ENCODE measurements at regions not wholly inside any gene's neighbourhood (a gene's known extent, or its start where the extent isn't known, plus 50 kb on each side); places are given as distances from the start of the nearest gene placed in this dataset.
"Not testable (repeated sequence)": the region's sequence is repeated elsewhere in the genome, so short reads cannot be mapped to it uniquely, and the experiment has no call there.

- DNase-seq (ENCODE audit: low read depth, low spot score) = no peak
- in situ Hi-C loops (cut with HindIII; ENCODE audit: low pct_unique_long_range_greater_than_20kb, low sequenced_read_pairs) = no loop called here
Observed at GRCh38 chr2:44077942-44078511, 82.2 kb upstream of the LRPPRC start.

GRCh38 chr2:44079686-44080085 is 83.9 kb upstream of the LRPPRC start:
- in situ Hi-C loops (cut with HindIII; ENCODE audit: low pct_unique_long_range_greater_than_20kb, low sequenced_read_pairs) = no loop called here
- no peak for DNase-seq (ENCODE audit: low read depth, low spot score)

- in situ Hi-C loops (cut with HindIII; ENCODE audit: low pct_unique_long_range_greater_than_20kb, low sequenced_read_pairs) = no loop called here
- DNase-seq (ENCODE audit: low read depth, low spot score) = no peak
Observed at GRCh38 chr2:44083054-44083453, 85.6 kb upstream of the PPM1B start.

- no peak for DNase-seq (ENCODE audit: low read depth, low spot score)
- in situ Hi-C loops (cut with HindIII; ENCODE audit: low pct_unique_long_range_greater_than_20kb, low sequenced_read_pairs) = no loop called here
Observed at GRCh38 chr2:44084850-44085249, 83.8 kb upstream of the PPM1B start.

- in situ Hi-C loops (cut with HindIII; ENCODE audit: low pct_unique_long_range_greater_than_20kb, low sequenced_read_pairs) = no loop called here
Observed at GRCh38 chr2:44086629-44087028, 82.0 kb upstream of the PPM1B start.

GRCh38 chr2:44087036-44087713 is 81.5 kb upstream of the PPM1B start:
- DNase-seq (ENCODE audit: low read depth, low spot score) = peak; percentile 86
- in situ Hi-C loops (cut with HindIII; ENCODE audit: low pct_unique_long_range_greater_than_20kb, low sequenced_read_pairs) = no loop called here

More at GRCh38 chr2:44086629-44087028, 82.0 kb upstream of the PPM1B start:
- no peak for DNase-seq (ENCODE audit: low read depth, low spot score)

- no peak for DNase-seq (ENCODE audit: low read depth, low spot score)
- in situ Hi-C loops (cut with HindIII; ENCODE audit: low pct_unique_long_range_greater_than_20kb, low sequenced_read_pairs) = no loop called here
Observed at GRCh38 chr2:44087714-44088092, 81.0 kb upstream of the PPM1B start.

- DNase-seq (ENCODE audit: low read depth, low spot score); in situ Hi-C loops (cut with HindIII; ENCODE audit: low pct_unique_long_range_greater_than_20kb, low sequenced_read_pairs): not testable (repeated sequence)
Observed at GRCh38 chr2:44092519-44092918, 76.2 kb upstream of the PPM1B start.

GRCh38 chr2:44093970-44094369 is 74.7 kb upstream of the PPM1B start:
- in situ Hi-C loops (cut with HindIII; ENCODE audit: low pct_unique_long_range_greater_than_20kb, low sequenced_read_pairs) = no loop called here
- no peak for DNase-seq (ENCODE audit: low read depth, low spot score)

GRCh38 chr2:44097322-44097907 is 71.3 kb upstream of the PPM1B start:
- in situ Hi-C loops (cut with HindIII; ENCODE audit: low pct_unique_long_range_greater_than_20kb, low sequenced_read_pairs) = no loop called here

GRCh38 chr2:44098050-44098449 is 70.6 kb upstream of the PPM1B start:
- DNase-seq (ENCODE audit: low read depth, low spot score) = no peak
- in situ Hi-C loops (cut with HindIII; ENCODE audit: low pct_unique_long_range_greater_than_20kb, low sequenced_read_pairs) = no loop called here

More at GRCh38 chr2:44097322-44097907, 71.3 kb upstream of the PPM1B start:
- no peak for DNase-seq (ENCODE audit: low read depth, low spot score)

- no peak for DNase-seq (ENCODE audit: low read depth, low spot score)
- in situ Hi-C loops (cut with HindIII; ENCODE audit: low pct_unique_long_range_greater_than_20kb, low sequenced_read_pairs) = no loop called here
Observed at GRCh38 chr2:44098891-44099290, 69.8 kb upstream of the PPM1B start.

- in situ Hi-C loops (cut with HindIII; ENCODE audit: low pct_unique_long_range_greater_than_20kb, low sequenced_read_pairs) = no loop called here
- peak; percentile 74 for DNase-seq (ENCODE audit: low read depth, low spot score)
Observed at GRCh38 chr2:44100351-44100750, 68.3 kb upstream of the PPM1B start.

GRCh38 chr2:44101246-44101645 is 67.4 kb upstream of the PPM1B start:
- DNase-seq (ENCODE audit: low read depth, low spot score) = no peak
- in situ Hi-C loops (cut with HindIII; ENCODE audit: low pct_unique_long_range_greater_than_20kb, low sequenced_read_pairs) = no loop called here

GRCh38 chr2:44102790-44103562 is 65.7 kb upstream of the PPM1B start:
- DNase-seq (ENCODE audit: low read depth, low spot score) = peak; percentile 52
- in situ Hi-C loops (cut with HindIII; ENCODE audit: low pct_unique_long_range_greater_than_20kb, low sequenced_read_pairs) = no loop called here

GRCh38 chr2:44103639-44104038 is 65.0 kb upstream of the PPM1B start:
- DNase-seq (ENCODE audit: low read depth, low spot score) = no peak
- in situ Hi-C loops (cut with HindIII; ENCODE audit: low pct_unique_long_range_greater_than_20kb, low sequenced_read_pairs) = no loop called here

GRCh38 chr2:44104855-44105271 is 63.8 kb upstream of the PPM1B start:
- in situ Hi-C loops (cut with HindIII; ENCODE audit: low pct_unique_long_range_greater_than_20kb, low sequenced_read_pairs) = no loop called here
- no peak for DNase-seq (ENCODE audit: low read depth, low spot score)

GRCh38 chr2:44106509-44106908 is 62.2 kb upstream of the PPM1B start:
- in situ Hi-C loops (cut with HindIII; ENCODE audit: low pct_unique_long_range_greater_than_20kb, low sequenced_read_pairs); DNase-seq (ENCODE audit: low read depth, low spot score): not testable (repeated sequence)
